GM21526 (cell line): ENCODE measurements at regions not wholly inside any gene's neighbourhood (a gene's known extent, or its start where the extent isn't known, plus 50 kb on each side); places are given as distances from the start of the nearest gene placed in this dataset.
"Not testable (repeated sequence)": the region's sequence is repeated elsewhere in the genome, so short reads cannot be mapped to it uniquely, and the experiment has no call there.

Source experiments
- ATAC-seq: cut with Tn5 transposase; IDR thresholded peaks from one replicate; pipeline ENCODE4 v1.9.1; 2021; ENCODE audit warnings: moderate library complexity; ENCODE audit not compliant: unreplicated experiment, low FRiP score

- not testable (repeated sequence) for ATAC-seq
These were observed 268.3 kb upstream of the MKLN1 start for GRCh38 chr7:131059401-131059800.

GRCh38 chr7:131061158-131061557 is 266.5 kb upstream of the MKLN1 start:
- no peak for ATAC-seq

GRCh38 chr7:131061818-131062217 is 265.9 kb upstream of the MKLN1 start:
- ATAC-seq: no peak

- ATAC-seq: no peak
These were observed 261.0 kb upstream of the MKLN1 start for GRCh38 chr7:131066635-131067034.

GRCh38 chr7:131067220-131067619 is 260.5 kb upstream of the MKLN1 start:
- no peak for ATAC-seq

- no peak for ATAC-seq
These were observed 259.1 kb upstream of the MKLN1 start for GRCh38 chr7:131068604-131069021.

- no peak for ATAC-seq
These were observed 255.7 kb upstream of the MKLN1 start for GRCh38 chr7:131071786-131072504.

GRCh38 chr7:131072505-131073091 is 255.1 kb upstream of the MKLN1 start:
- ATAC-seq: no peak

- no peak for ATAC-seq
These were observed 253.6 kb upstream of the MKLN1 start for GRCh38 chr7:131074043-131074442.

GRCh38 chr7:131074585-131074984 is 253.1 kb upstream of the MKLN1 start:
- no peak for ATAC-seq

- no peak for ATAC-seq
These were observed 252.3 kb upstream of the MKLN1 start for GRCh38 chr7:131075406-131075805.

GRCh38 chr7:131076032-131076431 is 251.6 kb upstream of the MKLN1 start:
- ATAC-seq: no peak

- ATAC-seq: no peak
These were observed 250.9 kb upstream of the MKLN1 start for GRCh38 chr7:131076711-131077181.

- ATAC-seq: no peak
These were observed 249.9 kb upstream of the MKLN1 start for GRCh38 chr7:131077735-131078134.

GRCh38 chr7:131080754-131081153 is 246.9 kb upstream of the MKLN1 start:
- ATAC-seq: no peak

GRCh38 chr7:131081308-131081707 is 246.4 kb upstream of the MKLN1 start:
- ATAC-seq: no peak

- no peak for ATAC-seq
These were observed 243.9 kb upstream of the MKLN1 start for GRCh38 chr7:131083781-131084180.

- ATAC-seq: not testable (repeated sequence)
These were observed 243.3 kb upstream of the MKLN1 start for GRCh38 chr7:131084336-131084735.

- ATAC-seq: no peak
These were observed 239.7 kb upstream of the MKLN1 start for GRCh38 chr7:131087756-131088658.

- ATAC-seq: no peak
These were observed 237.5 kb upstream of the MKLN1 start for GRCh38 chr7:131090188-131090587.
